NB4 (cell line): ENCODE measurements at regions not wholly inside any gene's neighbourhood (a gene's known extent, or its start where the extent isn't known, plus 50 kb on each side); places are given as distances from the start of the nearest gene placed in this dataset.

Experiments used
- MAX ChIP-seq: IDR thresholded peaks from 2 replicates; pipeline ENCODE4 v1.6.1; 2011; ENCODE audit warnings: low read depth, low read length
- MYC ChIP-seq: IDR thresholded peaks from 2 replicates; pipeline ENCODE4 v1.6.1; 2011; ENCODE audit warnings: low read depth, low read length
- POLR2A ChIP-seq: IDR thresholded peaks from 2 replicates; pipeline ENCODE4 v1.6.1; 2011; ENCODE audit warnings: mild to moderate bottlenecking; ENCODE audit not compliant: insufficient read length; ENCODE audit errors: extremely low read depth
- TF ChIP-seq, protein P1 (sequence below): IDR thresholded peaks from one replicate; pipeline ENCODE4 v1.5.1; 2012; ENCODE audit warnings: low read depth, low read length

GRCh38 chr4:24141836-24142235 lies 252.0 kb upstream of the PPARGC1A start:
- TF ChIP-seq, protein P1, sequence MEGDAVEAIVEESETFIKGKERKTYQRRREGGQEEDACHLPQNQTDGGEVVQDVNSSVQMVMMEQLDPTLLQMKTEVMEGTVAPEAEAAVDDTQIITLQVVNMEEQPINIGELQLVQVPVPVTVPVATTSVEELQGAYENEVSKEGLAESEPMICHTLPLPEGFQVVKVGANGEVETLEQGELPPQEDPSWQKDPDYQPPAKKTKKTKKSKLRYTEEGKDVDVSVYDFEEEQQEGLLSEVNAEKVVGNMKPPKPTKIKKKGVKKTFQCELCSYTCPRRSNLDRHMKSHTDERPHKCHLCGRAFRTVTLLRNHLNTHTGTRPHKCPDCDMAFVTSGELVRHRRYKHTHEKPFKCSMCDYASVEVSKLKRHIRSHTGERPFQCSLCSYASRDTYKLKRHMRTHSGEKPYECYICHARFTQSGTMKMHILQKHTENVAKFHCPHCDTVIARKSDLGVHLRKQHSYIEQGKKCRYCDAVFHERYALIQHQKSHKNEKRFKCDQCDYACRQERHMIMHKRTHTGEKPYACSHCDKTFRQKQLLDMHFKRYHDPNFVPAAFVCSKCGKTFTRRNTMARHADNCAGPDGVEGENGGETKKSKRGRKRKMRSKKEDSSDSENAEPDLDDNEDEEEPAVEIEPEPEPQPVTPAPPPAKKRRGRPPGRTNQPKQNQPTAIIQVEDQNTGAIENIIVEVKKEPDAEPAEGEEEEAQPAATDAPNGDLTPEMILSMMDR = no peak
- TF ChIP-seq POLR2A (no peak), MAX (no peak), MYC (no peak)
